Rectal smooth muscle tissue (tissue), 1 donor: ENCODE measurements at regions not wholly inside any gene's neighbourhood (a gene's known extent, or its start where the extent isn't known, plus 50 kb on each side); places are given as distances from the start of the nearest gene placed in this dataset.

Source experiments
- H3K27ac ChIP-seq: one replicate; pipeline ENCODE4 v1.7.0; 2013; ENCODE audit warnings: low read depth, low read length, inconsistent platforms
- H3K27me3 ChIP-seq: one replicate; pipeline ENCODE4 v1.7.0; 2013; ENCODE audit warnings: low read length; ENCODE audit not compliant: control insufficient read depth, insufficient read depth
- H3K36me3 ChIP-seq: one replicate; pipeline ENCODE4 v1.7.0; 2013; ENCODE audit warnings: low read length; ENCODE audit not compliant: control insufficient read depth, insufficient read depth
- H3K4me1 ChIP-seq: one replicate; pipeline ENCODE4 v1.7.0; 2013; ENCODE audit warnings: low read length; ENCODE audit not compliant: control insufficient read depth, insufficient read depth
- H3K4me3 ChIP-seq: one replicate; pipeline ENCODE4 v1.7.0; 2013; ENCODE audit warnings: low read length
- H3K9ac ChIP-seq: one replicate; pipeline ENCODE4 v1.7.0; 2013; ENCODE audit warnings: low read length

DNA sequence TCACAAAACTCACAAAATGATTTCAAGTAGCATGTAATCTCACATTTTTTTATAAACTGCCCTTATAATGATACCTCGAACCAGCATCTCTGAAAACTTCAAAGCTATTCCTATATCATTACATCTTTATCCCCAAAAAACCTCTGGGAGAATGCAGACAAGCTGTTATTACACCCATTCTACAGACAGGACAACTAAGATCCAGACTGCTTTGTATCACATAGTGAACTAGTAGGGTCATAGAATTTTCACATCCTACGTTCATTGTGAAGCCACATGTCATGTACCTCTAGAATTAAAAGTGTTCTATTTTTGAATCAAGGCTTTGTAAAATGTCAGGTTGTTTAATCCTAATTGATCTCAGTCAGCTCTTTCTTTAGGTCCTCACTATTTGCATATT lies 98.7 kb upstream of the RAP2B start:
- no peak overlapping the region for H3K4me3 ChIP-seq
- H3K27me3 ChIP-seq: no peaks in the 10 kb centered on the region
- H3K9ac ChIP-seq: no peak overlapping the region
- H3K36me3 ChIP-seq: no peaks in the 10 kb centered on the region
- H3K27ac ChIP-seq: no peak overlapping the region
- no peaks in the 10 kb centered on the region for H3K4me1 ChIP-seq

DNA sequence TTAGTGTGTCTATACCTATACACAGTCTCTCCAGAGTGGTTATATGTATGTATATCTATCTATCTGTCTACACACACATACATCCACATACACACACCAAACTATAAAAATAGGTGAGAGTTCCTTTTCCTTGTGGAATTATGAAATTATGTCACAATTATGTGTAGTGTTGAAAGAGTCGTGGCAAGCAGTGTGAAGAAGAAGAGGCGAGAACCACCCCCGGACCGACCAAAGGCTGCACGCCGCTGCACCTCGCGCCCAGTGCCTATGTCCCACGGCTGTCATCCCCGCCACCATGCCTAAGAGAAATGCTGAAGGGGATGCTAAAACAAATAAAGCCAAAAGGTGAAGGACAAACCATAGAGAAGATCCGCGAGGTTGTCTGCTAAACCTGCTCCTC lies 95.0 kb upstream of the RAP2B start:
- Histone ChIP-seq H3K27me3 (no peaks in the 10 kb centered on the region), H3K4me1 (no peaks in the 10 kb centered on the region), H3K4me3 (no peak overlapping the region), H3K36me3 (no peaks in the 10 kb centered on the region), H3K9ac (no peak overlapping the region), H3K27ac (no peak overlapping the region)

DNA sequence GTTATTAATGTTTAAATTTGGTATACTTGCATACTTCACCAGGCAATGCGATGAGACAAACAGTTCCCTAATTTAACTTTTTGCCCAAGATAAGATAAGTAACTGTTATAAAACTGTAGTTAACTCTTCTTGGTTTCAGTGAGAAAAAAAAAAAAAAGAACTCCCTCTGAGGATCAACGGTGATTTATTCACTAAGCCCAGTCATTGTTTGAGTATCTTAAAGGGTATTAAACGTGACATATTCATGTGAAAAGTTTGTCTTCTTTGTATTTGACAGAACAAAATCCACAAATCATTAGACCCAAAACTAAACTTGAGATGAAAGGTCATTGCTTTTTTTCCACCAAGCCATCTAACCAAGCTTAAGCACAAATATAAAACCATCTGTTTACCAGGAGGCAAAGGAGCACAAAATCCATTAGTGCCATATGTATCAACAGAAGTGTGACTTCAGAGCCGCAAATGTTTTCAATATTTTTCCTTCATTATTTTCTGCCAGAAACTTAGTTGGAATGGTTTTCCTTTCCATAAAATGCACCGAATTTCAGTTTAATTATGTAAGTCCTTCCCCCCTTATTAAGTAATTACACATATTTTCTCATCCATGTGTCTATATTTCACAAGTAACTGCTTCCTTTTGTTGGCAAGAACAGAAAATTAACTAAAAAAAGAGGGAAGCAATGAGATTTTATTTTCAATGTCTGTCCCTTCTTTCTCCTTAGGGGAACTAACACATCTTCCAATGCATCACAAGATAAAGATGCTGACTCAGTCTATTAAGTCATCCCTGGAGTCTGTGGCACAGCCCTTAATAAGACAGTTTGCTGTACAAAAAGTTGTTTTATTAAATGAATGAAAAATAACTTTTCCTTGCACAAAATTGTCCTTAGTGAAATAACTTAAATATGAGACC lies 92.2 kb upstream of the RAP2B start:
- no peaks in the 10 kb centered on the region for H3K27me3 ChIP-seq
- H3K4me3 ChIP-seq: no peak overlapping the region
- H3K27ac ChIP-seq: no peak overlapping the region
- H3K9ac ChIP-seq: no peak overlapping the region
- H3K4me1 ChIP-seq: no peaks in the 10 kb centered on the region
- H3K36me3 ChIP-seq: no peaks in the 10 kb centered on the region

DNA sequence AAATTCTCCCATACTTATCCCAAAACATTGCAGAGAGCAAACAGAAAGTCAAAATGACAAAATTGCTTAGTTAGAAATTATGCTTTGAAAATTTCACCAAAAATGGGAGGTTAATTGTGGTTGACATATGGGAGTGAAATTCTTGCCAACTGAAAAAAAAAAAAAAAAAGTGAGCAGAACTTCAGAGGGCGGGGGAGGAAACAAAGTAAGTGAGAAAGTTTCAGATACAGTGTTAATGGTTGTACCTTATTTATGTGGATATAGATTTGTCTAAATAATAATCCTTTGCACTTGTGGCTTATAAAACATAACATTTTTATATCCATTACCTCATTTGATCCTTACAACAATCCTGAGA lies 91.5 kb upstream of the RAP2B start:
- Histone ChIP-seq H3K9ac (no peak overlapping the region), H3K4me1 (no peaks in the 10 kb centered on the region), H3K27me3 (no peaks in the 10 kb centered on the region), H3K36me3 (no peaks in the 10 kb centered on the region), H3K27ac (no peak overlapping the region), H3K4me3 (no peak overlapping the region)

DNA sequence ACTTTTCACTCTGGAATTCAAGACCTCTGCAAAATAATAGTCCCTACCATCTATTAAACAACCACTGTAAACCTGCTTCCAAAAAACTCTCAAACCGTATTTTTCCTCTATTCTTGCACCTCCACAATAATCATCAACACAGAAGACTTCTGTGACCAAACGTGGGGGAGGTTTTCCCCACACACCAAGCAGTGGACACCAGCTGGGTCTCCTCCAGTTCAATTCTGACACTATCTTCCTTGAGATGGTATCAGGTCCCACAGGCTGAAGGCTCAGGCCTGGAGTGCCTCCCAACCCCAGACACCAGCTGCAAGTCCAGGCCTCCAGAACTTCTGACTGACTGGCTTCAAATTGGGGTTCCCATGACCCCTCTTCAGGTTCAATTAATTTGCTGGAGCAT lies 89.6 kb upstream of the RAP2B start:
- Histone ChIP-seq H3K27ac (no peak overlapping the region), H3K27me3 (no peaks in the 10 kb centered on the region), H3K9ac (no peak overlapping the region), H3K4me1 (no peaks in the 10 kb centered on the region), H3K36me3 (no peaks in the 10 kb centered on the region), H3K4me3 (no peak overlapping the region)

DNA sequence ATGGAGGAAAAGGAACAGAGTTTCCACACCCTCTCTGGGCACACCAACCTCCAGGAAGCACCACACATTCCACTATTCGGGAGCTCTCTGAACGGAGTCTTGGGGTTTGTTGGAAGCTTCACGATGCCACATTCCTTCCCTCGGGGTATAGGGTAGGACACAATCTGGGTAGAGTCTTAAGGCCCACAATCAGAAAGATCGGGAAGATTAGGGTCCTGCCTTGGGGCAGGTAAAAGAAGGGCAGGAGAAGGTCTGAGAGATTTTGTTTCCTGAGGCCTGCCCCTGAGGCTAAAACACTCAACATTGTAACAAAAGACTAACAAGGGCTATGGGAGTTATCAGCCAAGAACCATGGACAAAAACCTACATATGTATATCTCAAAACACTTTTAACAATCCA lies 89.2 kb upstream of the RAP2B start:
- H3K9ac ChIP-seq: no peak overlapping the region
- H3K27ac ChIP-seq: no peak overlapping the region
- no peak overlapping the region for H3K4me3 ChIP-seq
- no peaks in the 10 kb centered on the region for H3K27me3 ChIP-seq
- H3K4me1 ChIP-seq: no peaks in the 10 kb centered on the region
- no peaks in the 10 kb centered on the region for H3K36me3 ChIP-seq

DNA sequence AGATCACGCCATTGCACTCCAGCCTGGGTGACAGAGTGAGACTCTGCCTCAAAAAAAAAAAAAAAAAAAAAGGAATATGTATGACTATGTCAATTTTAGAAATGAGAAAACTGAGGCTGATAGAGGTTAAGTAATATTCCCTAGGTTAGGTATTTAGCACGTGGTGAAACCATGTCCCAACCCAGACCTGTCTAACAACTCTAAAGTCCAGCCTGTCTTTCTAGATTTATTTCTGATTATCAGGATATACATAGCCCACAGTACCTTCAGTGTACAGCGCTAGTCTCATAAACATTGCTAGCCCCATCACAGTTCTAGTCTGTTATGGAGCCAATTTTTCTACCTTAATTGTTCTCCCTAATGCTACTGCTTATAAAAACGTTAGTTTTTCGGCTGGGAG lies 88.4 kb upstream of the RAP2B start:
- H3K4me3 ChIP-seq: no peak overlapping the region
- H3K9ac ChIP-seq: no peak overlapping the region
- no peaks in the 10 kb centered on the region for H3K27me3 ChIP-seq
- H3K27ac ChIP-seq: no peak overlapping the region
- H3K4me1 ChIP-seq: no peaks in the 10 kb centered on the region
- no peaks in the 10 kb centered on the region for H3K36me3 ChIP-seq

DNA sequence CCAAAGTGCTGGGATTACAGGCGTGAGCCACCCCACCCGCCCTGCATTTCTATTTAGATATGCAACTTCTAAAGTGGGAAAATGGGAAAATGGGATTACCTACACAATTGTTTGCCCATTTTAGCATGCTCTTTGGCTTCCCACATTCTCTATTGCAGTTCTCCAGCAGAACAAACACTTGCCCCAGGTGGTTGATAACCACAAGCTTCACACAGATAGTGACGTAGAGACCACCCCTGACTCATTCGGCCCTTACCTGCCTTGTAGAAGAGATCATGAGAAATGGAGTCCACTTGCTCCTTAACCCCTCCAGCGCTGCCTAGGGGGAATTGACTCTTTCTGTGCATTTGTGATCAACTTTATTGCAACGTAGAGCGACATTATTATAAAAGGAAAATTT lies 83.2 kb upstream of the RAP2B start:
- no peak overlapping the region for H3K4me3 ChIP-seq
- no peak overlapping the region for H3K27ac ChIP-seq
- H3K4me1 ChIP-seq: no peaks in the 10 kb centered on the region
- no peaks in the 10 kb centered on the region for H3K27me3 ChIP-seq
- no peak overlapping the region for H3K9ac ChIP-seq
- H3K36me3 ChIP-seq: no peaks in the 10 kb centered on the region

DNA sequence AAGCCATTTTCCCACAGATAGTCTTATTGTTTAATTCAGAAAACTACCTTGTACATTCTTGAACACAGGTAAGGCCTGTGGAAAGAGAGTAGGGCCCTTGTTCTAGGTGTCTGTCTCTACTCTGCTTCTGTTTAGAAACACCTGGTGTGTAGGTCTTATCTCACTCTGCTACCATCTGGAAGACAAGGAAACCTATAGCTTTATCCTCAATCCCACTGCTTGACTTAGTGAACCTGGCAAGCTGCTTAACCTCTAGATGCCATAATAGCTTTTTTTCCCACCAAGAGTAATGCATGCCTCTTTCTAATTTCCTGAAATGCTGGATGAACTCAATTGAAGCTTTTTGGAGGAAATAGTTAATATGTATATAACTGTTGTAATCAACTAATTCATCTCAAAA lies 82.6 kb upstream of the RAP2B start:
- H3K27ac ChIP-seq: no peak overlapping the region
- H3K36me3 ChIP-seq: no peaks in the 10 kb centered on the region
- no peak overlapping the region for H3K4me3 ChIP-seq
- no peaks in the 10 kb centered on the region for H3K4me1 ChIP-seq
- H3K9ac ChIP-seq: no peak overlapping the region
- no peaks in the 10 kb centered on the region for H3K27me3 ChIP-seq

- H3K4me3 ChIP-seq: no peak overlapping the region
- no peak overlapping the region for H3K9ac ChIP-seq
- H3K27me3 ChIP-seq: no peaks in the 10 kb centered on the region
- H3K4me1 ChIP-seq: no peaks in the 10 kb centered on the region
- no peak overlapping the region for H3K27ac ChIP-seq
- H3K36me3 ChIP-seq: no peaks in the 10 kb centered on the region
These were observed 81.2 kb upstream of the RAP2B start for GRCh38 chr3:153080778-153081240.

DNA sequence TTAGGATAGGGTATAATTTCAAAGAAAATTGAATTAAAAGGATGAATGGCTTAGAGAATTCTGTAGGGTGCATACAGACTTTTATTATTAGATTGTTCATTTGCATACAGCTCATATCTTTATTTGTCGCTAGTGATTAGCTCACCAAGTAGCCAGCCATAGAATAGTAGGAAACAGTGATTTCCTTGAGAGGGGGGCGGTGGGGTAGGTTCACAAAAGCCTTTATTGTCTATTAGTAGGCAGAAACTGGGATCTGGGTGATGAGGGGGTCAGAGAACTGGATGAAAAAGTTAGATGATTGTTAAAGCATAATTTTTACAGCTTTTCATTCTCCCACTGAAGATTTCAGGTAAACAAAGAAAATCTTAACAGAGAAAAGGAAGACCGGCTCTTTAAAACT lies 77.6 kb upstream of the RAP2B start:
- Histone ChIP-seq H3K4me1 (no peaks in the 10 kb centered on the region), H3K9ac (no peak overlapping the region), H3K4me3 (no peak overlapping the region), H3K36me3 (no peaks in the 10 kb centered on the region), H3K27ac (no peak overlapping the region), H3K27me3 (no peaks in the 10 kb centered on the region)

GRCh38 chr3:153087595-153088566 lies 74.1 kb upstream of the RAP2B start:
- Histone ChIP-seq H3K4me3 (no peak overlapping the region), H3K27me3 (no peaks in the 10 kb centered on the region), H3K9ac (no peak overlapping the region), H3K36me3 (no peaks in the 10 kb centered on the region), H3K4me1 (no peaks in the 10 kb centered on the region), H3K27ac (no peak overlapping the region)
